DOHH2 (cell line): ENCODE measurements at regions not wholly inside any gene's neighbourhood (a gene's known extent, or its start where the extent isn't known, plus 50 kb on each side); places are given as distances from the start of the nearest gene placed in this dataset.

Experiments used
- H3F3A ChIP-seq: fragments of 200-600 bp; sonication (generic), shearing (Covaris generic); 2 replicates; pipeline ENCODE4 v1.6.0; 2016; ENCODE audit warnings: antibody characterized with exemption, mild to moderate bottlenecking; ENCODE audit not compliant: control insufficient read depth, insufficient read depth
- H3K27ac ChIP-seq: fragments of 200-600 bp; sonication (generic); 2 replicates; pipeline ENCODE4 v1.5.1; 2014; ENCODE audit warnings: low read depth, mild to moderate bottlenecking, low read length, moderate library complexity
- H3K27me3 ChIP-seq: fragments of 200-600 bp; sonication (generic); 2 replicates; pipeline ENCODE4 v1.6.1; 2014; ENCODE audit warnings: mild to moderate bottlenecking, low read length, mixed read lengths; ENCODE audit not compliant: control insufficient read depth
- H3K36me3 ChIP-seq: fragments of 200-600 bp; sonication (generic); 2 replicates; pipeline ENCODE4 v1.6.1; 2014; ENCODE audit warnings: mild to moderate bottlenecking, low read length, moderate library complexity, mixed read lengths; ENCODE audit not compliant: control insufficient read depth
- H3K4me1 ChIP-seq: fragments of 200-600 bp; sonication (generic); 2 replicates; pipeline ENCODE4 v1.6.1; 2014; ENCODE audit warnings: mild to moderate bottlenecking, low read length, mixed read lengths; ENCODE audit not compliant: control insufficient read depth
- H3K4me2 ChIP-seq: fragments of 200-600 bp; sonication (generic); 2 replicates; pipeline ENCODE4 v1.6.0; 2014; ENCODE audit warnings: mild to moderate bottlenecking, low read length, moderate library complexity
- H3K4me3 ChIP-seq: fragments of 200-600 bp; sonication (generic); 2 replicates; pipeline ENCODE4 v1.5.1; 2014; ENCODE audit warnings: mild to moderate bottlenecking, low read length, mixed read lengths
- H3K79me2 ChIP-seq: fragments of 200-600 bp; sonication (generic); 2 replicates; pipeline ENCODE4 v1.6.1; 2014; ENCODE audit warnings: mild to moderate bottlenecking, low read length, mixed read lengths; ENCODE audit not compliant: control insufficient read depth
- H3K9me2 ChIP-seq: fragments of 200-600 bp; sonication (generic); replicated peaks from 2 replicates; pipeline ENCODE4 v1.6.1; 2014; ENCODE audit warnings: mild to moderate bottlenecking, low read length, mixed read lengths; ENCODE audit not compliant: control insufficient read depth
- H3K9me3 ChIP-seq: fragments of 200-600 bp; sonication (generic); 2 replicates; pipeline ENCODE4 v1.6.1; 2014; ENCODE audit warnings: antibody characterized with exemption, low read length, mixed read lengths; ENCODE audit not compliant: control insufficient read depth, insufficient read depth
- H4K20me1 ChIP-seq: fragments of 200-600 bp; sonication (generic); 2 replicates; pipeline ENCODE4 v1.6.0; 2014; ENCODE audit warnings: low read depth, mild to moderate bottlenecking, antibody characterized with exemption, low read length, moderate library complexity; ENCODE audit not compliant: control insufficient read depth, insufficient read depth
- EZH2phosphoT487 ChIP-seq: fragments of 200-600 bp; sonication (generic); IDR thresholded peaks from 2 replicates; pipeline ENCODE4 v1.6.1; 2017; ENCODE audit warnings: borderline replicate concordance, mild to moderate bottlenecking, antibody characterized with exemption, low read length, moderate library complexity, mixed read lengths
- TF ChIP-seq, protein P1 (sequence below): fragments of 200-600 bp; sonication (generic); IDR thresholded peaks from one replicate; pipeline ENCODE4 v1.5.1; 2014; ENCODE audit warnings: antibody characterized with exemption, mild to moderate bottlenecking, low read depth, low read length; ENCODE audit not compliant: poor library complexity, severe bottlenecking

DNA sequence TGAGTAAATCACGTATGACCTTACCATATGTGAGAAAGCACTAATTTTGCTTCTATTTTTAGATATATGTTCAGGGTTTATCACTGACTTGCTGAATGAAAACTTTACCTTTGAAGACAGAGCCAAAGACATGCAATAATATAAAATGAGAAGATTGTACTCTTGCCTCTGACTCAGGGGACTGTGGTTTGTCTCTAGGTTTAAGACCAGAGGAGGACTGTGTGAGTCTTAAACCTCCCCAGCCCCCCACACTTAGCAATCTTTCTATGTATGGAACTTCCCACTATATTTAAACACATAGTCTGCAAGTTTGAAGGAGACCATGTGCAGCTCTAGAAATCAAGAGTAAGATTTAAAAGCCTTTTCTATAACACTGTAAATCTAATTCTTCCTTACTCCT, 368.7 kb upstream of the FAM241A start:
- Histone ChIP-seq H3K27ac (no peak overlapping the region), H4K20me1 (no peaks in the 10 kb centered on the region)
- TF ChIP-seq EZH2phosphoT487, result no peak
- TF ChIP-seq, protein P1, sequence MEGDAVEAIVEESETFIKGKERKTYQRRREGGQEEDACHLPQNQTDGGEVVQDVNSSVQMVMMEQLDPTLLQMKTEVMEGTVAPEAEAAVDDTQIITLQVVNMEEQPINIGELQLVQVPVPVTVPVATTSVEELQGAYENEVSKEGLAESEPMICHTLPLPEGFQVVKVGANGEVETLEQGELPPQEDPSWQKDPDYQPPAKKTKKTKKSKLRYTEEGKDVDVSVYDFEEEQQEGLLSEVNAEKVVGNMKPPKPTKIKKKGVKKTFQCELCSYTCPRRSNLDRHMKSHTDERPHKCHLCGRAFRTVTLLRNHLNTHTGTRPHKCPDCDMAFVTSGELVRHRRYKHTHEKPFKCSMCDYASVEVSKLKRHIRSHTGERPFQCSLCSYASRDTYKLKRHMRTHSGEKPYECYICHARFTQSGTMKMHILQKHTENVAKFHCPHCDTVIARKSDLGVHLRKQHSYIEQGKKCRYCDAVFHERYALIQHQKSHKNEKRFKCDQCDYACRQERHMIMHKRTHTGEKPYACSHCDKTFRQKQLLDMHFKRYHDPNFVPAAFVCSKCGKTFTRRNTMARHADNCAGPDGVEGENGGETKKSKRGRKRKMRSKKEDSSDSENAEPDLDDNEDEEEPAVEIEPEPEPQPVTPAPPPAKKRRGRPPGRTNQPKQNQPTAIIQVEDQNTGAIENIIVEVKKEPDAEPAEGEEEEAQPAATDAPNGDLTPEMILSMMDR, result no peak

DNA sequence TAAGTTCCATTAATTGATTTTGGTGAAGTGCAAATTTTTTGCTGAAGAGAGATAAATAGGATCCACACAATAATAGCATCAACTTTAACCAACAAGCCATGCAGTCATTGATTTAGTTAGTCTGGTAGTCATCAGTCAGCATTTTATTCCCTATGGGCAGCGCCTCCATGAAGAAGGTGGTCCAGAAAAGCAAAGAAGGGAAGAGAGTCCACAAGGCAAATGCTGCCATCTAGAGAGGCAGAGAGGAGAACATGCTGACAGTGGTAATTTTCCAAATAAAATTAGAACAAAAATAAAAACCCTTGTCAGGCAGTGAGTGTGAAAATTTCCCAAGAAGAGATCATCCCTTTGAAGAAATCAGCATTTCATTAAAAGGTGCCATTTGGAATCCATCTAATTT, 366.7 kb upstream of the FAM241A start:
- Histone ChIP-seq H3K36me3 (no peaks in the 10 kb centered on the region), H3K79me2 (no peaks in the 10 kb centered on the region), H3K4me1 (no peaks in the 10 kb centered on the region), H3K27ac (no peak overlapping the region), H3K9me2 (no peaks in the 10 kb centered on the region), H3K4me2 (no peak overlapping the region), H3F3A (no peaks in the 10 kb centered on the region), H3K4me3 (no peak overlapping the region), H4K20me1 (no peaks in the 10 kb centered on the region), H3K9me3 (no peaks in the 10 kb centered on the region), H3K27me3 (no peaks in the 10 kb centered on the region)
- no peak for TF ChIP-seq EZH2phosphoT487
- TF ChIP-seq, protein P1, result no peak

More for the DNA sequence above, 368.7 kb upstream of the FAM241A start:
- Histone ChIP-seq H3K4me1 (no peaks in the 10 kb centered on the region), H3F3A (no peaks in the 10 kb centered on the region), H3K79me2 (no peaks in the 10 kb centered on the region), H3K9me3 (no peaks in the 10 kb centered on the region), H3K4me3 (no peak overlapping the region), H3K36me3 (no peaks in the 10 kb centered on the region), H3K4me2 (no peak overlapping the region), H3K9me2 (no peaks in the 10 kb centered on the region), H3K27me3 (no peaks in the 10 kb centered on the region)

DNA sequence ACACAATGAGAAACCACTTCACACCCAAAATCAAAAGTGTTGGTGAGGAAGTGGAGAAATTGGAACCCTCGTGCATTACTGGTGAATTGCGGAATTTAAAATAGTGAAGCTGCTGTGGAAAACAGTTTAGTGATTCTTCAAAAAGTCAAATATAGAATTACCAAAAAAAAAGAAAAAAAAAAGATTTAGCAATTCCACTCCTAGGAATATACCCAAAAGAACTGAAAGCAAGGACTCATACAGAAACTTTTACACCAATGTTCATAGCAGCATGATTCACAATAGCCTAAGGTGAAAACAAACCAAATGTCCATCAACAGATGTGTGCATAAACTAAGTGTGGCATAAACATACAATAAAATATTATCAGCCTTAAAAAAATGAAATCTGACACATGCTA, 364.3 kb upstream of the FAM241A start:
- no peak overlapping the region for H3K4me3 ChIP-seq
- peaks cover 9% of the 10 kb centered on the region; the same call in 1 of the 2 replicates for H3K27me3 ChIP-seq
- no peaks in the 10 kb centered on the region for H4K20me1 ChIP-seq
- no peaks in the 10 kb centered on the region for H3K9me3 ChIP-seq
- TF ChIP-seq, protein P1, result no peak
- TF ChIP-seq EZH2phosphoT487, result no peak
- no peaks in the 10 kb centered on the region for H3K79me2 ChIP-seq
- no peaks in the 10 kb centered on the region for H3K4me1 ChIP-seq
- no peak overlapping the region for H3K4me2 ChIP-seq
- no peaks in the 10 kb centered on the region for H3F3A ChIP-seq
- no peaks in the 10 kb centered on the region for H3K36me3 ChIP-seq
- H3K27ac ChIP-seq, result no peak overlapping the region
- no peaks in the 10 kb centered on the region for H3K9me2 ChIP-seq
